GM12878 (cell line): ENCODE measurements at regions not wholly inside any gene's neighbourhood (a gene's known extent, or its start where the extent isn't known, plus 50 kb on each side); places are given as distances from the start of the nearest gene placed in this dataset.

Experiments
- ATAC-seq: fragments of 200-7000 bp; cut with Tn5 transposase; 3 replicates; pipeline ENCODE4 v1.9.1; 2020; ENCODE audit warnings: mild to moderate bottlenecking, moderate library complexity
- BruUV-seq: library from RNA; stranded (reverse); fragments of 400-500 nt; replicated peaks from 2 replicates; lab custom pipeline; 2021; lab: Mats Ljungman, UMichigan
- CTCF ChIA-PET: fragments of 300-600 bp; sonication (Branson Sonifier 250); formaldehyde crosslinking; extraction: SDS; loops from one replicate; lab custom pipeline; 2021; ENCODE audit warnings: inconsistent platforms; lab: Yijun Ruan, JAX
- POLR2A ChIA-PET: fragments of 350-600 bp; formaldehyde crosslinking; extraction: SDS; loops from one replicate; lab custom pipeline; 2021; ENCODE audit warnings: inconsistent platforms; lab: Charles Lee
- RAD21 ChIA-PET: fragments of 300-600 bp; sonication (Branson Sonifier 250); formaldehyde crosslinking; loops from one replicate; lab custom pipeline; 2023; ENCODE audit warnings: antibody characterized with exemption; ENCODE audit not compliant: unreplicated experiment; lab: Charles Lee
- SMC1A ChIA-PET: fragments of 300-600 bp; sonication (Branson Sonifier 250); formaldehyde crosslinking; loops from one replicate; lab custom pipeline; 2023; ENCODE audit not compliant: unreplicated experiment, uncharacterized antibody; lab: Charles Lee
- DNase-seq: peaks from one replicate; pipeline ENCODE4 v3.0.0-alpha.2; 2011; ENCODE audit warnings: low read depth, low spot score
- FAIRE-seq: peaks from 3 replicates; lab custom pipeline; 2011; peaks lifted over from hg19 to GRCh38; lab: Jason Lieb, UNC
- H2AFZ ChIP-seq: 2 replicates; pipeline ENCODE4 v1.6.0; 2011; ENCODE audit warnings: low read depth, low read length, control low read depth; ENCODE audit not compliant: control insufficient read depth
- H3K27ac ChIP-seq: 2 replicates; pipeline ENCODE4 v1.5.1; 2011; ENCODE audit warnings: control low read depth; ENCODE audit not compliant: control insufficient read depth, insufficient read depth
- H3K27me3 ChIP-seq, 2 experiments: replicated peaks in 1 of 2; 2 replicates each; pipeline versions ENCODE4 v1.6.0 to v1.6.1; 2011; ENCODE audit warnings: low read length in 1 of 2; ENCODE audit not compliant: control insufficient read depth in 2 of 2, insufficient read depth in 2 of 2
- H3K36me3 ChIP-seq, 2 experiments: 2 replicates each; pipeline ENCODE4 v1.5.1; 2011; ENCODE audit warnings: low read length in 1 of 2; ENCODE audit not compliant: control insufficient read depth in 2 of 2, insufficient read depth in 2 of 2
- H3K4me1 ChIP-seq: 2 replicates; pipeline ENCODE4 v1.6.1; 2011; ENCODE audit warnings: mild to moderate bottlenecking, low read length, moderate library complexity, mixed read lengths; ENCODE audit not compliant: control insufficient read depth, insufficient read depth
- H3K4me2 ChIP-seq: 2 replicates; pipeline ENCODE4 v1.6.0; 2011; ENCODE audit warnings: control low read depth; ENCODE audit not compliant: control insufficient read depth, insufficient read depth
- H3K4me3 ChIP-seq: fragments of 200-600 bp; sonication (generic); 2 replicates; pipeline ENCODE4 v1.5.1; 2016
- H3K79me2 ChIP-seq: 2 replicates; pipeline ENCODE4 v1.6.0; 2011; ENCODE audit warnings: low read length; ENCODE audit not compliant: control insufficient read depth, insufficient read depth
- H3K9ac ChIP-seq: 2 replicates; pipeline ENCODE4 v1.8.0; 2011; ENCODE audit warnings: low read length, control low read depth, mixed read lengths; ENCODE audit not compliant: control insufficient read depth, insufficient read depth
- H3K9me3 ChIP-seq: replicated peaks from 3 replicates; pipeline ENCODE4 v1.5.1; 2011; ENCODE audit warnings: mild to moderate bottlenecking, low read length; ENCODE audit not compliant: control insufficient read depth, insufficient read depth
- H4K20me1 ChIP-seq: 2 replicates; pipeline ENCODE4 v1.6.0; 2011; ENCODE audit not compliant: control insufficient read depth, insufficient read depth
- KAT2A ChIP-seq: conservative IDR thresholded peaks from 2 replicates; pipeline ENCODE4 v1.6.1; 2011; ENCODE audit warnings: low read depth, low read length; ENCODE audit not compliant: control insufficient read depth
- NFIC ChIP-seq: IDR thresholded peaks from 2 replicates; pipeline ENCODE4 v1.6.1; 2012; ENCODE audit warnings: low read depth, mild to moderate bottlenecking, inconsistent platforms, low read length, moderate library complexity
- NFYB ChIP-seq: IDR thresholded peaks from 2 replicates; pipeline ENCODE4 v1.6.1; 2011; ENCODE audit warnings: low read depth, mild to moderate bottlenecking, low read length, improper control_type of control experiment, moderate library complexity; ENCODE audit not compliant: insufficient read depth
- PAX5 ChIP-seq: IDR thresholded peaks from 2 replicates; pipeline ENCODE4 v1.6.1; 2011; ENCODE audit warnings: low read depth, low read length, borderline replicate concordance
- POLR2AphosphoS5 ChIP-seq: IDR thresholded peaks from 2 replicates; pipeline ENCODE4 v1.6.1; 2011; ENCODE audit warnings: mild to moderate bottlenecking, low read length, inconsistent platforms
- SMAD5 ChIP-seq: IDR thresholded peaks from 2 replicates; pipeline ENCODE4 v1.6.1; 2016; ENCODE audit warnings: antibody characterized with exemption, low read depth
- SMARCA5 ChIP-seq: fragments of 450-650 bp; IDR thresholded peaks from 2 replicates; pipeline ENCODE4 v1.6.1; 2017; ENCODE audit warnings: mild to moderate bottlenecking
- TARDBP ChIP-seq: IDR thresholded peaks from 2 replicates; pipeline ENCODE4 v1.6.1; 2016; ENCODE audit warnings: borderline replicate concordance
- ZNF592 ChIP-seq: fragments of 450-650 bp; IDR thresholded peaks from 2 replicates; pipeline ENCODE4 v1.6.1; 2017; ENCODE audit warnings: mild to moderate bottlenecking, moderate library complexity
- WGBS: methylation state at CpG from one replicate; pipeline ENCODE4 v1.1.6; 2016; ENCODE audit warnings: low lambda C conversion rate; ENCODE audit not compliant: insufficient replicate concordance, insufficient coverage; ENCODE audit errors: missing lambda C conversion rate; 5-methylcytosine and 5-hydroxymethylcytosine counted together
- in situ Hi-C: fragments of 300-500 bp; cut with MboI; formaldehyde crosslinking; loops from 9 replicates; pipeline ENCODE4 v1.14.3; 2018; ENCODE audit warnings: mixed read lengths
- intact Hi-C: fragments of 100-400 bp; cut with micrococcal nuclease; formaldehyde crosslinking; loops from one replicate; pipeline ENCODE4 v1.14.2; 2022; ENCODE audit not compliant: unreplicated experiment
- TF ChIP-seq, protein P1 (sequence below): fragments of 450-650 bp; IDR thresholded peaks from 2 replicates; pipeline ENCODE4 v1.6.1; 2018; ENCODE audit warnings: mild to moderate bottlenecking, low read depth, moderate library complexity; ENCODE audit not compliant: partially characterized antibody
- TF ChIP-seq, protein P2 (sequence below): IDR thresholded peaks from 2 replicates; pipeline ENCODE4 v1.6.1; 2012; ENCODE audit warnings: low read depth, low read length, improper control_type of control experiment

GRCh38 chr3:95670765-95671164 is 1143.6 kb upstream of the EPHA6 start:
- H3K4me1 ChIP-seq: no peaks in the 10 kb centered on the region
- H2AFZ ChIP-seq: no peak overlapping the region
- DNase-seq (no peak), ATAC-seq (no peak), FAIRE-seq (no peak)
- H3K9ac ChIP-seq: no peak overlapping the region
- SMC1A ChIA-PET: interaction anchor here (0.9 kb wide), 1 partner anchor 9 kb away, joined by 3 read pairs; no protein-coding TSS in a partner anchor
- no peak overlapping the region for H3K4me2 ChIP-seq
- TF ChIP-seq KAT2A (no peak), SMAD5 (no peak), TARDBP (no peak), PAX5 (no peak), NFYB (no peak), SMARCA5 (no peak), ZNF592 (no peak), NFIC (no peak), POLR2AphosphoS5 (no peak)
- TF ChIP-seq, protein P1, sequence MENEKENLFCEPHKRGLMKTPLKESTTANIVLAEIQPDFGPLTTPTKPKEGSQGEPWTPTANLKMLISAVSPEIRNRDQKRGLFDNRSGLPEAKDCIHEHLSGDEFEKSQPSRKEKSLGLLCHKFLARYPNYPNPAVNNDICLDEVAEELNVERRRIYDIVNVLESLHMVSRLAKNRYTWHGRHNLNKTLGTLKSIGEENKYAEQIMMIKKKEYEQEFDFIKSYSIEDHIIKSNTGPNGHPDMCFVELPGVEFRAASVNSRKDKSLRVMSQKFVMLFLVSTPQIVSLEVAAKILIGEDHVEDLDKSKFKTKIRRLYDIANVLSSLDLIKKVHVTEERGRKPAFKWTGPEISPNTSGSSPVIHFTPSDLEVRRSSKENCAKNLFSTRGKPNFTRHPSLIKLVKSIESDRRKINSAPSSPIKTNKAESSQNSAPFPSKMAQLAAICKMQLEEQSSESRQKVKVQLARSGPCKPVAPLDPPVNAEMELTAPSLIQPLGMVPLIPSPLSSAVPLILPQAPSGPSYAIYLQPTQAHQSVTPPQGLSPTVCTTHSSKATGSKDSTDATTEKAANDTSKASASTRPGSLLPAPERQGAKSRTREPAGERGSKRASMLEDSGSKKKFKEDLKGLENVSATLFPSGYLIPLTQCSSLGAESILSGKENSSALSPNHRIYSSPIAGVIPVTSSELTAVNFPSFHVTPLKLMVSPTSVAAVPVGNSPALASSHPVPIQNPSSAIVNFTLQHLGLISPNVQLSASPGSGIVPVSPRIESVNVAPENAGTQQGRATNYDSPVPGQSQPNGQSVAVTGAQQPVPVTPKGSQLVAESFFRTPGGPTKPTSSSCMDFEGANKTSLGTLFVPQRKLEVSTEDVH: no peak
- TF ChIP-seq, protein P2, sequence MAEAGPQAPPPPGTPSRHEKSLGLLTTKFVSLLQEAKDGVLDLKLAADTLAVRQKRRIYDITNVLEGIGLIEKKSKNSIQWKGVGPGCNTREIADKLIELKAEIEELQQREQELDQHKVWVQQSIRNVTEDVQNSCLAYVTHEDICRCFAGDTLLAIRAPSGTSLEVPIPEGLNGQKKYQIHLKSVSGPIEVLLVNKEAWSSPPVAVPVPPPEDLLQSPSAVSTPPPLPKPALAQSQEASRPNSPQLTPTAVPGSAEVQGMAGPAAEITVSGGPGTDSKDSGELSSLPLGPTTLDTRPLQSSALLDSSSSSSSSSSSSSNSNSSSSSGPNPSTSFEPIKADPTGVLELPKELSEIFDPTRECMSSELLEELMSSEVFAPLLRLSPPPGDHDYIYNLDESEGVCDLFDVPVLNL: no peak
- no peak overlapping the region for H3K4me3 ChIP-seq
- H3K27ac ChIP-seq: no peak overlapping the region
- intact Hi-C loops (no loop called here), in situ Hi-C loops (no loop called here)
- H3K36me3 ChIP-seq: no peaks in the 10 kb centered on the region
- RAD21 ChIA-PET: no interaction called here
- POLR2A ChIA-PET: no interaction called here
- BruUV-seq: no TSS peak
- no peaks in the 10 kb centered on the region for H3K27me3 ChIP-seq
- CTCF ChIA-PET: no interaction called here
- H3K9me3 ChIP-seq: no peaks in the 10 kb centered on the region
- no peaks in the 10 kb centered on the region for H4K20me1 ChIP-seq
- 87% methylated on average over 3 of the region's 3 CpGs for WGBS
- no peaks in the 10 kb centered on the region for H3K79me2 ChIP-seq
